NCI-H510A (cell line): ENCODE measurements at regions not wholly inside any gene's neighbourhood (a gene's known extent, or its start where the extent isn't known, plus 50 kb on each side); places are given as distances from the start of the nearest gene placed in this dataset.

Experiments
- DNase-seq: peaks from one replicate; lab custom pipeline; 2025; lab: John Stamatoyannopoulos, UW

DNA sequence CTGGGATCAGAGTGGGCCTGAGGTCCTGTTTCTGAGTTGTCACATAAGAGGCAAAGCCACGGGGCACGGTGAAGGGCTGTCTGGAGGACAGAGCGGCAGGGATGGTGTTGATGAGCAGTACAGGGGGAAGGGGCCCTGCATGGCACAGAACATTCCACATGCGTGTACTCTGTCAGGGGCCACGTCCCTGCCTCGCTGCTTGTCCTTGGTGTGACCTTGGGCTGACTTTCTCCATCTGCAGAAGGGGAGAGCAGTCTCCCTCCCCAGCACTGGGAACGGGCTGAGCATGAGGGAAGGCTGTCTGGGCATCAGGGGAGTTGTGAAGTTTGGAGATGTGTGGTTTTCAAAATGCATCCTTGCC lies 71.5 kb upstream of the GSE1 start:
- DNase-seq, result no peak

GRCh38 chr16:85541980-85542900 lies 70.9 kb upstream of the GSE1 start:
- DNase-seq, result no peak

- no peak for DNase-seq
Measured at GRCh38 chr16:85543536-85543935, 69.6 kb upstream of the GSE1 start.

- DNase-seq, result no peak
Measured at GRCh38 chr16:85544016-85544415, 69.1 kb upstream of the GSE1 start.

GRCh38 chr16:85544668-85545067 lies 68.5 kb upstream of the GSE1 start:
- DNase-seq, result no peak

DNA sequence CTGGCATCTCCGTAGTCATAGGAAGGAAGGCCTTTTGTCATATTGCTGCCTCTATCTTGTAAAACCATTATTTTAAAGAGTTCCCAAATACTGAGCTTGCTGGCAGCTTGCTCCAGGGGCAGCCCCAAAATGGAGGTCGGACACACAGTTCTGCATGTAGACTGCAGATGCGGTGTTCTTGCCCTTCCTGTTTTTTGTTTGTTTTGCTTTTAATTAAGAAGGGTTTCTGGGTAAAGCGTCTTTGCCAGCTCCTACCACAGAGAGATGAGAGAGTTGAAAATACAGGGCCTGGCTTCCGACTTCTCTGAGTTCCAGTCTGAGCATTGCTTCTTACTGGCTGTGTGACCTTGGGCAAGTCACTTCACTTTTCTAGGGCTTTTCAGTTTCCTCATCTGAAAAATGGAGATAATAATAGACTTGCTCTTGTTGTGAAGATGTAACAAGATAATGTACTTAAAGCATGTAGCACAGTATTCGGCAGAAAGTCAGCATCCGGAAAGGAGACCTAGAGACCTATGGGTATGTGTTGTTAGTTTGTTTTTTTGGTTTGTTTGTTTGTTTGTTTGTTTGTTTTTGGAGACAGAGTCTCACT lies 67.8 kb upstream of the GSE1 start:
- DNase-seq, result no peak

DNA sequence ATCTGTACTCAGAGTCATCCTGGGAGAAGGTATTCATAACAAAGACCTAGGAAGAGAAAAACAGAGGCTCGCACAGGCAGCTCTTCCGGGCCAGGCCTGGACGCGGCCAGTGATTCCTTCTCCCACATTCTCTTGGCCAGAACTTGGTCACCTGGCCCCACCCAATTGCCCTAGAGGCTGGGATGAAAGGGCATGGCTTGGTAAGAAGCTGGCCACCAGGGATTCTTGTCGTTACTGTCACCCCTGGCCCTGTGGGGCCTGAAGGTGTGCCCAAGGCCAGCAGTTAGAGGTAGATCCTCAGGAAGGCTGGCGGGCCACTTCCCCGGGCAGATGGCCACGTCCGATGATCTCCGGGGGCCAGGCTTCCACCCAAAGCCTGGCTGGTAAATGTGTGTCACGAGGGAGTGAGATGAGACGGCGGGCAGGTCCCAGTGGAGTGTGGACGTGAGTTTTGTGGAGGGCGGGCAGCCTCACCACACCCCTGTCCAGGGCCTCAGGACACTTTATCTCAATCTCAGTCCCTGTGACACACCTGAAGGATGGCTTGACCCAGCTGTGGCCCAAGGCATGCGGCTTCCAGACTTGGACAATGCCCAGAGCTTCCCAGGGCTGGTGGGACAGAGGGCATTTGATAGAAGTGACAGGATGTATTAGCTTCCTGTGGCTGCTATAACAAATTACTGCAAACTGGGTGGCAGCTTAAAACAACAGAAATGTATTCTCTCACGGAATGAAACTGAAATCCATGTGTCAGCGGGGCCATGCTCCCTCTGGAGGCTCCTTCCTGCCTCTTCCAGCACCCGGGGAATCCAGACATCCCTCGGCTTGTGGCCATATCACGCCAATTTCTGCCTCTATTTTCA lies 66.3 kb upstream of the GSE1 start:
- no peak for DNase-seq

GRCh38 chr16:85548375-85548774 lies 64.7 kb upstream of the GSE1 start:
- DNase-seq, result no peak

DNA sequence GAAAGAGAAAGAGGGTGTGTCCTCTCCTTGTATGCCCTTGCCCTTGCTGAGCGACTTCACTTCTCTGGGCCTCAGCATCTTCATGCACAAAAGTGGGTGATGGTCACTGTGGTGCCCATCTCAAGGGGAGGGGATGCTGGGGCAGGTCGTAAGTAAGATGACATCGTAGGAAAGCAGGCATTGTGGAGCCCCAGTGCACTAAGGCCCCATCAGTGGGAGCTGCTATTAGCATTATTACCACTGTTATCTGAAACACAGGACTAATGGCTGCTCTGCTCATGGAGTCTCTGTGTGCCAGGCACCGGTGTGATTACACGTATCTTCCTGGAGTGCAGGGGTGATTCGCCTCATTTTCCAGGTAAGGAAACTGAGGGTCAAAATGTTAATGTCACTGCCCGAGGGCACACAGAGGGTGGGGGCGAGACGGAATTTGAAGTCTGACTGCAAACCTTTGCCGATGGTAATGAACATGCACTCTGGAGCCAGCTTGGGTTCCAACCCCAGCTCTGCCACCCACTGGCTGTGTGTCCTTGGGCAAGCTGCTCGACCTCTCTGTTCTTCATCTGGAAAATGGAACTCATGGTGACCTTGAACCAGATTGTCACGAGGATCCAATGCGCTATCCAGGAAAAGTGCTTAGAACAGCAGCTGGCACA lies 63.2 kb upstream of the GSE1 start:
- no peak for DNase-seq

DNA sequence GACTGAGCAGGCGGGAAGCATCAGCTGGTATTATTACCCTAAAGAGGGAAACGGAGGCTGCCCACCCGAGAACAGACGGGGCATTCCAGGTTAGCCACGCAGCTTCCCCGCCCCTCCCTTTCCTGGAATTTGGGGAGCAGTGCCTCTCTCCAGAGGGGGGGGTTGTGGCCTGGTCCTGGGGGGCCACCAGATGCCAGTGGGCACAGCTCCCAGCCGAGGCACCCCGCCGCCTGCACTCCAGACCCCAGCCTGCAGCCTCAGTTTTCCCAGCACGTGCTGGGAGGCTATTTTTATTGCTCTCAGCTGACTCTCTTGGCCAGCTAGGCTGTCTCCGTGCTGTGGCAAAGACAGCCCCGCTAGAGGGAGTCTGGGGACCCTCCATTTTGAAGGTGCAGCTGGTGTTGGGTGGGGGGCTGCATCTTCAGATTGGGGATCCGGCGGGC lies 62.7 kb upstream of the GSE1 start:
- no peak for DNase-seq

DNA sequence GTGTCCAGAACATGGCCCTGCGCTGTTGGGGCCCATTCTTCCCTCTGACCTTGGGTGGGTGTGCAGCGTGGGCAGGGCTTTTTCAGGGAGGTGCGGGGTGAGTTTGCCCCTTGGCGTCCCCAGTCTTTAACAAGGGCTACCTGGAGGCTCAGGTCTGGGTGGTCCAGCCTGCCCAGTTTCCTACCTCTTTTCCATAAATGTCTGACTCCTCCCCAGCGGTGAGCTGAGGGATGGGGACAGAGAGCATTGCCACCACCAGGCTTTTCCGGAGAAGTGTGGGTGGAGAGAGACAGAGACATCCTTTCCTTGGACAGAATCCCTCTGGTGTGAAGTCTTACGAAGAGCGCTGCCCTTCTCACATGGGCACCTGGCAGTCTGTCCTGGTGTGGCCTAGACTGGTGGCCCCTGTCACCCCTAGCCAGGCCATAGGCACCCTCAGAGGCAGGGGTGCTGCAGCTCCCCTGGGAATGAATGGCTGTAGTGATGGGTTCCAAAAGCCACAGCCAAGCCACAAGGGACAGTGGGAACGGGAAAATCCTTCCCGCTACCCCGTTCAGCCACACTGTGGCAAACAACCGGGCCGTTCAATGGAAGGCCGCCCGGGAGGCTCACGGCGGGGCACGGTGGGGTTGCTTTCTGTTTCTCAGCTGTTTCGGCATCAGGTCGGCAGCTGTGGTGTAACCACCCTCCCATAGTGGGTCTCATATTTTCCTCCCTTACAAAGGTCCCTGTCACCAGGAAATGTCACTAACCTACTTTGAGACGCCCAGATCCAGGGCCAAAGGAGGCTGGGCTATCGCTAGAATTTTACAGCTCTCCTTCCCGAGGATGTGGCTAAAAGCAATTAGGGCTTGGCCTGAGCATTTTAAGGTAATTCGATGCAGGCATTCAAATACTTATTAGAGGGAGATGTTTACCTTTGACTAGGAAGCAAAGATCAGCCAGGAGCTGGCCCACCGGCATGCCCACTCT lies 61.9 kb upstream of the GSE1 start:
- no peak for DNase-seq

GRCh38 chr16:85552980-85553435 lies 60.1 kb upstream of the GSE1 start:
- no peak for DNase-seq

- DNase-seq, result no peak
Measured at GRCh38 chr16:85553436-85554113, 59.5 kb upstream of the GSE1 start.

- DNase-seq, result no peak
Measured at GRCh38 chr16:85554114-85554888, 58.8 kb upstream of the GSE1 start.

DNA sequence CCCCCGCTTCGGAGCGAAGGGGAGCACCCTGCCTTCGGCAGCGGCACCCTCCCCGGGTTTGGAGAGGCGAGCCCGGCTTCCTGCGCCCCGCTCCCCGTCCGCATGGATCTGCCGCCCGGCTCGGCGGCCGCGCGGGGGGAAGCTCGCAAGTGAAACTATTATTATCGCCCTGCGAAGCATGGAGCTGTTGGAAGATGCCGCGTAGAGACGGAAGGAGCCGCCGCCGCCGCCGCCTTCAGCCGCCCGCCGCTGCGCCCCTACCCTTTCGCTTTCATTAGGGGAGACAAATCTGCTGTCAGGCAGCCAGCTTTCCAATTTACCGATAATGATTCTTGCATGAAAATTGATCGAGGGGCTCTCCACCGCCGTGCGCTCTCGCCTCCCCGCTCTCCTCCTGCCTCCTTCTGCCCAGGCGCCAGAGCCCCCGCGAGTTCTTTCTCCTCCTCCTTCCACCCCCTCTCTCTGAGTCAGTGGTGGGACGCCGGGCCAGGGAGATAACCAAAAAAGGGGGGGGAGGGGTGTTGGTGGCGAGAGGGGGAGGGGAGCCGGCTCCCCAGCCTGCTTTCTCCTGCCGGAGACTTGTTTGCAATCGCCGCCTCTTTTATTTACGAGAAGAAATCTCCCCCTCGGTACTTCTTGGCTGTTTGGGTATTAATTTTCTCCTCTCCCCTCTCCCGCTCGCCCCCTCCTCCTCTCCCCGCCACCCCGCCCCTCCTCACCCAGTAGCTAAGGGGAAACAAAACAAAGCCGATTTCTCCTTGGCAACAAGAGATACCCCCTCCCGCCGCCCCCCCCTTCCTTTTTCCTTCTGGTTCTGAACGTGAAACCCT lies 58.0 kb upstream of the GSE1 start:
- DNase-seq, result peak; percentile 54

DNA sequence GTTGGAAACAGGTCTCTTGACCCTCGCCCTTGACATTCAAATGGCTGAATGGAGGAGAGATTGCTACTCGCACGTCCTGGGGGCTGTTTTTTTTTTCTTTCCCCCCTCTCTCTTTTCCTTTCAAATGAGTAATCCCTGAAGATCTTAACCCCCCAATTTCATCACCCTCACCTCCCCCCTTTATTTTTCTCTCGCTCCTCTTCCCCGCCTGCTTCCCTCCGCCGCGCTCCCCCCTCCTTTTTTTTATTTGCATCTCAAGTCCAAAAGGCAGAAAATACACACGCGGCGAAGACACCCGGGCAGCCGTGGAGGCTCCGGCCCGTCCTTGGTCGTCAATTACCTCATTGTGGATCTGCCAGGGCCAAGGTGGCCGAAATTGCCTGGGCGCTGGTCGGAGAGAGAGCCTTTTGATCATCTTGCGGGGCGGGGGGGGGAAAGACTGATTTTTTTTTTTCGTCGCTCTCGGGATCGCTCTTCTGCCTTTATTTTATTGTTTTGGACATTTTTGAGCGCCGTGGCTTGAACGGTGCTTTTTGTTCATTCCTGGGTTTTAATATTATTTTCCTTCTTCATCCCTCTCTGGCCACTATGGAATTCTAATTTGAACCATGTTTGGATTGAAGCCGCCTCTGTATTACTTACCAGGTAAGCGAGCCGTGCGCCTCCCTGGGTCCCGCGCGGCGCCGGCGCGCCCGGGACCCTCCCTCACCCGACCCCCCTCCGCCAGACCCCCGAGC lies 57.2 kb upstream of the GSE1 start:
- no peak for DNase-seq

- DNase-seq, result no peak
Measured at GRCh38 chr16:85556456-85557082, 56.6 kb upstream of the GSE1 start.
